HG03196 (cell line): ENCODE measurements at regions not wholly inside any gene's neighbourhood (a gene's known extent, or its start where the extent isn't known, plus 50 kb on each side); places are given as distances from the start of the nearest gene placed in this dataset.
"Not testable (repeated sequence)": the region's sequence is repeated elsewhere in the genome, so short reads cannot be mapped to it uniquely, and the experiment has no call there.

ENCODE experiments used
- ATAC-seq: cut with Tn5 transposase; IDR thresholded peaks from one replicate; pipeline ENCODE4 v1.9.1; 2021; ENCODE audit not compliant: unreplicated experiment

- ATAC-seq, result no peak
Observed at GRCh38 chr12:25424211-25424731, 128.8 kb downstream of the LMNTD1 start.

GRCh38 chr12:25423355-25424050, 129.6 kb downstream of the LMNTD1 start:
- ATAC-seq, result no peak

DNA sequence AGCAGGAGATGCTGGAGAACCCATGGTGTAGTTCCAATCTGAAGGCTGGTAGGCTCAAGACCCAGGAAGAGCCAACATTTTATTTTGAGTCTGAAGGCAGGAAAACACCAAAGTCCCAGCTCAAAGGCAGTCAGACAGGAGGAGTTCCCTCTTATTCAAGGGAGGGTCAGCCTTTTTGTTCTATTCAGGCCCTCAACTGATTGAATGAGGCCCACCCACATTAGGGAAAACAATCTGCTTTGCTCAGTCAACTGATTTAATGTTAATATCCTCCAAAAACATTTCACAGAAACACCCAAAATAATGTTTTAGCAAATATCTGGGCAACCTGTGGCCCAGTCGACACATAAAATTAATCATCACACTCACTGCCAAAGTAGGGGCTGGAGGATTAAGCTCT, 130.8 kb downstream of the LMNTD1 start:
- ATAC-seq, result no peak

GRCh38 chr12:25421651-25422167, 131.4 kb downstream of the LMNTD1 start:
- no peak for ATAC-seq

GRCh38 chr12:25420116-25420515, 133.0 kb downstream of the LMNTD1 start:
- ATAC-seq, result no peak

DNA sequence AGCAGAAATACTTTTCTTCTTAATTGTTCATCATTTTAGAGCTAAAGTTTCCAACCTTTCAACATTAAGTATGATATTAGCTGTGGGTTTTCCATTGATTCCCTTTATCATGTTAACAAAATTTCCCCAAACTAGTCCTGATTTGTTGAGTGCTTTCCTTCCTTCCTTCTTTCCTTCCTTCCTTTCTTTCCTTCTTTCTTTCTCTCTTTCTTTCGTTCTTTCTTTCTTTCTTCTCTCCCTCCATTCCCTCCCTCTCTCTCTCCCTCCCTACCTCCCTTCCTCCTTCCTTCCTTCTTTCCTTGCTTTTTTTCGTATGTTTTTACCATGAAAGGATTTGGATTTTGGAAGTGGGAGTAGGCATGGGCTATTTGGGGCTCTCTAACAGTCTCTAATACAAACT, 133.5 kb downstream of the LMNTD1 start:
- ATAC-seq, result no peak

DNA sequence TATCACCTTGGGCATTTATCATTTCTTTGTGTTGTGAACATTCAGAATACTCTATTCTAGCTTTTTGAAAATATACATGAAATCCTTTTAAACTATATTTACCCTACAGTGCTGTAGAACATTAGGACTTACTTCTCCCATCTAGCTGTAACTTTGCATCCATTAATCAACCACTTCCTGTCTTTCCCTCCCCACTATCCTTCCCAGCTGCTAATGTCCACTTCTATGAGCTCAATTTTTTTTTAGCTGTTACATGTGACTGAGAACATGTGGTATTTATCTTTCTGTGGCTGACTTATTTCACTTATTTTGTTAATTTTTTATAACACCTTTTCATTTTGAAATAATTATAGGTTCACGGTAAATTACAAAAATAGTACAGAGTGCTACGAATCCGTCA, 136.0 kb downstream of the LMNTD1 start:
- no peak for ATAC-seq

DNA sequence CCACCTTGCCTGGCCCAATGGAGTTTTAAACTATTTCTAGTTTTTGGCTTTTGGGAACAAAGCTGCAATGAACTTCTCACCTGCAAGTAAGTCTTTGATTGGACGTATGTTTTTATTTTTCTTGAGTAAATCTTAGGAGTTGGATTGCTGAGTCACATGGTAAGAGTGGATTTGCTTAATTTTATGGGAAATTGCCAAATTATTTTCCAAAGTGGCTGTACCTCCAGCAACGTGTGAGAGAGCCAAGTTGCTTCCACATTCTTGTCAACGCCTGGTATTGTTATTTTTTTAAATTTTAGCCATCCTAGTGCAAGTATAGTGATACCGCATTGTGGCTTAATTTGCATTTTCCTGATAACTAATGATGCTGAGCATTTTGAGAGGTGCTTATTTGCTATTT, 136.6 kb downstream of the LMNTD1 start:
- no peak for ATAC-seq

DNA sequence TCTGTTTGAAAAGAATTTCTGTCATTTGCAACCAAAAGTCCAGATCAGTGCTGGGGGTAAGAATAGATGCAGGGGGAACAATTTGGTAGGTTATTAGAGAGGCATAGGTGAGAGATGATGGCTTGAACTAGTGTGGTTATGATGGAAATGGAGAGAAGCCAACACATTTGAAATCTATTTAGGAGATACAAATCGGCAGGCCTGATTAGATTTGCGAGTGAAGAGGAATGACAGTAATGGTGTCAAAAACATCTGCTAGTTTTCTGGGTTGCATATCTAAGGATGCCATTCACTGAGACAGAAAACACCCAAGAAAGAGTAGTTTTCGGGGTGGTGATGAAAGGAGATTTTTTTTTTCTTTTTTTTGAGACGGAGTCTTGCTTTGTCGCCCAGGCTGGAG, 138.1 kb downstream of the LMNTD1 start:
- no peak for ATAC-seq

GRCh38 chr12:25412735-25413134, 140.3 kb downstream of the LMNTD1 start:
- no peak for ATAC-seq

- no peak for ATAC-seq
Observed at GRCh38 chr12:25404955-25405354, 148.1 kb downstream of the LMNTD1 start.

DNA sequence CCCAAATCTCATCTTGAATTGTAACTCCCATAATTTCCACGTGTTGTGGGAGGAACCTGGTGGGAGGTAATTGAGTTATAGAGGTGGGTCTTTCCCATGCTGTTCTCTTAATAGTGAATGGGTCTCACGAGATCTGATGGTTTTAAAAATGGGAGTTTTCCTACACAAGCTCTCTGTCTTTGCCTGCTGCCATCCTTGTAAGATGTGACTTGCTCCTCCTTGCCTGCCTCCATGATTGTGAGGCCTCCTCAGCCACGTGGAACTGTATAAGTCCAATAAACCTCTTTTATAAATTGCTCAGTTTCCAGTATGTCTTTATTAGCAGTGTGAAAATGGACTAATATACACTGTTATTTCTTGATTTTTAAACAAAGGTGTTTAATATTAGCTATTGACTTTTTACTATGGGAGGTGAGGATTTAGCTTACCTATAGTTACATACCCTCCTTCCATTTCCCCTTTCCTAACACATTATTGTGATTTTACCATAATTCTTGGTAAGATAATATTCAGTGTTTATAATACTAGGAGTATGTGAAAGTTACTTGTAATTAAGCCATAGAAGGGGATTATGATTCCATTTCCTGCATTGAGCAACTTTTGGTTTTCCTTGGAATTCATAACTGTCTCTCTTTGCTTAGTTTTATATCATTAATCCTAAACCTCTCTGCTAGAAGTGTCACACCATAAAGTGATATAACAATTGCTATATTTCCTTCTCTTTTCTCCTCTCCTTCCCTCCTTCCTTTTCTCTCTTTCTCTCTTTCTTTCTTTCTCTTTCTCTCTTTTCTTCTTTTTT, 151.0 kb upstream of the KRAS start:
- no peak for ATAC-seq

DNA sequence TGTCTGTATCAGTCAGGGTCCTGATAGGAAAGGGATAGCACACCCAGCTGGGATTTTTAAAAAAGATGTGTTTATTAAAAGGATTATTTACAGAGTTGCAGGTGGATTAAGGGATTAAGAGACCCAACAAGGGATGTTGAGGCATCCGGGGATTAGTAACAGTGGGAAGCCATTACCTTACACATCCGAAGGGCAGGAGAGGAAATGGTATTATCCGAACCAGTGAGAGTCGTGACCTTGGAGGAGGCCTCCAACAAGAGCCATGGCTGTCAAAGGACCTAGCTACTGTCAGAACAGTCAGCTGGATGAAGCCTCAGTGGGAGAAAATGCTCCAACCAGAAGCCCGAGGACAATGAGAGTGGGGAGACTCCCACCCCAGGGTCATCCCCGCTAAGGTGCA, 146.3 kb upstream of the KRAS start:
- ATAC-seq, result no peak

GRCh38 chr12:25395227-25395626, 144.5 kb upstream of the KRAS start:
- ATAC-seq, result no peak

GRCh38 chr12:25394775-25395174, 144.0 kb upstream of the KRAS start:
- ATAC-seq, result not testable (repeated sequence)

DNA sequence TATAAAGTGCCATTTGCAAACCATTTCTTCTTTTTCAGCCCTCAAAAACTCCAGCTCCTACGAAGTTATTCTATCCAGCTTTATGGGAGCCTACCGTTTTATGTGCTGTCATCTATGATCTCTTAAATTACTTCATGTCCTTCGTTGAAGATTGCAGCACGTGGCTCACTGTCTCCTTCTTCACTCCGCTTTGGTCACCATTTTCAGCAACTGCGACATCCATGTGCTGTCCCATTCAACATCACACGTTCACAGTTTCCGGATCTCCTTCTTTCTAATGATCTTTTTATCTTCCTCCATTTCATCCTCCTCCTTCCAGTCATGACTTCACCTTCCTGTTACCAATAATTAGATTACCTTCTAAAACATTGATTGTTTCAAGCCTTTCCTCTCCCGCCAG, 143.3 kb upstream of the KRAS start:
- no peak for ATAC-seq

- ATAC-seq, result not testable (repeated sequence)
Observed at GRCh38 chr12:25391346-25391745, 140.6 kb upstream of the KRAS start.

DNA sequence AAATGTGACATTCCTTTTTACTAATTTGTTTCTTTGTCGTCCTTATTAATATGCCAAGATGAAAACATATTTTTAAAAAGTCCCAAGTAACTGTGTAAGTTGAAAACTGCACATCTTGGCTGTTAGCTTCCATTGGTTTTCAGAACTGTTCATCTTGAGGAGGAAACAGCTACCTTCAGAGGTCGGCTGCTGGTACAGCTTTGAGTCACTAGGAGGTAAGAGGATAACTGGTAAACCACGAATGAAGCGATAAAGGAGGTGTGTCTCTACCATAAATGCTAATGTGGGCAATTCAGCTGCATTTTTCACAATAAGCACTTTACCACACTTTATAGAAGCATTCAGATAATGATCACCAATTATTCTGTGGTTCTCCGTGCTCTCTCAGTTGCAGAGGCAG, 137.5 kb upstream of the KRAS start:
- no peak for ATAC-seq

DNA sequence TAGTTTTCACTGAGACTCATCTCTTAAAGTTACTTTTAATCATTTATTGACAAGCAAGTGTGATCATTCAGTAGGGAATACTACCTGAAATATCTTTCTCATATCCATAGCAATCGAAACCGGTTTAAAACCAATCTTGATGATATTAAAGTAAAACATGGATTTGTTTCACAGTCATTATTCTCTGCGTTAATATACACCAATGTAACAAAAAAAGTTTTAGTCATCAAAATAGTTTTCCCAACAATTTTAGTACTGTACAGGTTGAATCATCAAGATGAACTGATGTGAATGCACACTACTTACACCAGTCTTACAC, 137.0 kb upstream of the KRAS start:
- ATAC-seq, result no peak

DNA sequence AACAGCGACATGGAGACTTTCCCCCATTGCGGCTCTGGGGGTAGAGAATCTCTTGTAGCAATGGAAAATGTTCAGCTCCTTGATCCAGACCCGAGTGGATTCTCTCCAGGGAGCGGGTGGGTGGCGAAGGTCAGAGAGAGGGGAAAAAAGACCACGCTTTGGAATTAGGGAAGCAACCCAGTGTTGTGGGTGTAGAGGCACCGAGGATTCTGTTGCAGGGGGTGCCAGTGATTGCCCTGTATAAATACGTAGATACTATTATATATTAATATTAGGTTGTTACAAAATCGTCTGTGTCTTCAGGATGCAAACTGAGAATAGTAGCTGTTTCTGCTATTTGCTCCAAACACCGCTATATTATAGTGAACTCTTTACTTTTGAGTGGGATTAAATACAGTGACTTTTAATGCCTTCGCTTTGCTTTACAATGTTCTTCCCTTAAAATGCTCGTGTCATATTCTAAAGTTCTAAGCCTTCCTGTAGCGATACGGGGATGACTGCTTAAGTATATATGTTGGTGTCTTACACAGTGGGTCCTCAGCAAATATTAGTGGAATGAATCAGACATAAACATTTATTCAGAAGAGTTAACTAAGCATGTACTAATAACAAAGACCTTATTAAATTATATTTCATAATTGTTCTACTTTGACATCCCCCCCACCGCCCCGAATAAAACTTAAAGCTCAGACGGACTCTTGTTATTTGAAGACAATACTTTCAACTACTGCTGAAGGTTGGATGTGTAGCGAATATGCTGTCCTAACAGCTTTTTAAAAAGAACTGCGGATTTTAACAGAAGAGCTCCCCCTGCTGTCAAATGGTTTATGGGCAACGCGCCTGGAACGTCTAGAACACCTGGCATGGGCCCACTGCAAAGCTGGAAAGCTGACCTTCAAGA, 136.4 kb upstream of the KRAS start:
- peak; percentile 28 for ATAC-seq

GRCh38 chr12:25384893-25385248, 134.1 kb upstream of the KRAS start:
- ATAC-seq, result no peak
